SK-N-SH (cell line): ENCODE measurements at regions not wholly inside any gene's neighbourhood (a gene's known extent, or its start where the extent isn't known, plus 50 kb on each side); places are given as distances from the start of the nearest gene placed in this dataset.

ENCODE experiments used
- EZH2phosphoT487 ChIP-seq: fragments of 200-600 bp; sonication (generic); IDR thresholded peaks from 2 replicates; pipeline ENCODE4 v1.6.1; 2017; ENCODE audit warnings: low read depth, mixed run types, mild to moderate bottlenecking, antibody characterized with exemption, moderate library complexity, borderline replicate concordance
- GATA2 ChIP-seq: sonication (generic); formaldehyde crosslinking; IDR thresholded peaks from 2 replicates; pipeline ENCODE4 v1.5.0; 2020; ENCODE audit warnings: mild to moderate bottlenecking, missing genetic modification reagents
- YY1 ChIP-seq: IDR thresholded peaks from 2 replicates; pipeline ENCODE4 v1.4.0; 2012; ENCODE audit warnings: low read depth, mild to moderate bottlenecking

DNA sequence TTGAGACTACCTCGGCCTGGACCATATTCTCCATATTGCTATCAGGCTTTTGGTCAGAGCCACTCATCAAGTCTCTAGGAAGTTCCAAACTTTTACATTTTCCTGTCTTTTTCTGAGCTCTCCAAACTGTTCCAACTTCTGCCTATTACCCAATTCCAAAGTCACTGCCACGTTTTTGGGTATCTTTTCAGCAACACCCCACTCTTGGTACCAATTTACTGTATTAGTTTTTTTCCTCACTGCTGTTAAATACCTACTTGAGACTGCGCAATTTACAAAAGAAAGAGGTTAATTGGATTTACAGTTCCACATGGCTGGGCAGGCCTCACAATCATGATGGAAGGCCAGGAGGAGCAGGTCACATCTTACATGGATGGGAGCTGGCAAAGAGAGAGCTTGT, 507.8 kb upstream of the ZNF608 start:
- TF ChIP-seq GATA2 (CRISPR knock-in tag) (no peak), EZH2phosphoT487 (no peak), YY1 (no peak)
